Gastroesophageal sphincter (tissue), 4 donors: ENCODE measurements at regions not wholly inside any gene's neighbourhood (a gene's known extent, or its start where the extent isn't known, plus 50 kb on each side); places are given as distances from the start of the nearest gene placed in this dataset.

Source experiments
- ATAC-seq: fragments of 150-250 bp; one replicate; pipeline ENCODE4 v1.9.1; 2016; ENCODE audit warnings: mild to moderate bottlenecking, moderate library complexity
- H3K27ac ChIP-seq, 4 donors: fragments of 200-600 bp; sonication (generic) in 3 of 4; 1 replicate in 3 of 4; 2 replicates in 1 of 4; pipeline ENCODE4 v1.5.1; 2016 to 2019
- H3K27me3 ChIP-seq: fragments of 200-600 bp; sonication (generic); one replicate; pipeline ENCODE4 v1.5.1; 2019
- H3K36me3 ChIP-seq, 2 donors: fragments of 200-600 bp; sonication (generic); one replicate each; pipeline ENCODE4 v1.5.1; 2019; ENCODE audit warnings: control low read depth in 1 of 2
- H3K4me1 ChIP-seq, 3 donors: fragments of 200-600 bp; sonication (generic); 1 replicate in 2 of 3; 2 replicates in 1 of 3; pipeline ENCODE4 v1.5.1; 2016 to 2019; ENCODE audit warnings: control low read depth in 2 of 3
- H3K4me3 ChIP-seq, 2 donors: fragments of 200-600 bp; sonication (generic); one replicate each; pipeline ENCODE4 v1.5.1; 2019; ENCODE audit warnings: mild to moderate bottlenecking in 1 of 2, moderate library complexity in 1 of 2
- H3K9me3 ChIP-seq, 3 donors: fragments of 200-600 bp; sonication (generic); one replicate each; pipeline ENCODE4 v1.5.1; 2017 to 2019; ENCODE audit warnings: control low read depth in 2 of 3
- EP300 ChIP-seq: sonication (generic); formaldehyde crosslinking; IDR thresholded peaks from one replicate; pipeline ENCODE4 v1.6.1; 2017; ENCODE audit warnings: antibody characterized with exemption, mild to moderate bottlenecking
- POLR2A ChIP-seq, 2 donors: fragments of 450-650 bp; IDR thresholded peaks; one replicate each; pipeline ENCODE4 v1.6.1; 2017; ENCODE audit warnings: antibody characterized with exemption in 2 of 2, mild to moderate bottlenecking in 2 of 2, moderate library complexity in 1 of 2
- POLR2AphosphoS5 ChIP-seq: sonication (generic); formaldehyde crosslinking; IDR thresholded peaks from one replicate; pipeline ENCODE4 v1.6.1; 2017; ENCODE audit warnings: antibody characterized with exemption
- WGBS, 2 donors: methylation state at CpG; one replicate each; pipeline ENCODE4 v1.1.5; 2018; ENCODE audit warnings: low coverage in 1 of 2; 5-methylcytosine and 5-hydroxymethylcytosine counted together
- TF ChIP-seq, protein P1 (sequence below), 4 experiments: fragments of 200-600 bp in 2 of 4; fragments of 450-650 bp in 2 of 4; sonication (generic) in 1 of 4; IDR thresholded peaks; one replicate each; pipeline ENCODE4 v1.5.1; 2017 to 2019; ENCODE audit warnings: antibody characterized with exemption in 4 of 4, mild to moderate bottlenecking in 2 of 4, moderate library complexity in 2 of 4

DNA sequence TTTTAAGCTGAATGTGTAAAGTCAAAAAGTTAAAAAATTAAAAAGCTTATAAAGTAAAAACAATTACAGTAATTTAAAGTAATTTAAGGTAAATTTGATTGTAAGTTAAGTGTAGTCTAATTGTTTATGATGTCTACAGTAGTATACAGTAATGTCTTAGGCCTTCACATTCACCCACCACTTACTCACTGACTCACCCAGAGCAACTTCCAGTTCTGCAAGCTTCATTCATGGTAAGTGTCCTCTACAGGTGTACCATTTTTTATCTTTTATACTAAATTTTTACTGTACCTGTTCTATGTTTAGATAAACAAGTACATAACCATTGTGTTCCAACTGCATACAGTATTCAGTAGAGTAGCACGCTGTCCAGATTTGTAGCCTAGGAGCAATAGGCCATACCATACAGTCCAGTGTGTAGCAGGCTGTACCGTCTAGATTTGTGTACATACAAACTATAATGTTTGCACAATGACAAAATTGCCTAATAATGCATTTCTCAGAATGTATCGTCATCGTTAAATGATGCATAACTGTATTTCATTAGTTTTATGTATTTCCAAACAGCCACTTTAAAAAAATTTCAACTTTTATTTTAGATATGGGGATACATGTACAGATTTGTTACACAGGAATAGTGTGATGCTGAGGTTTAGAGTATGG lies 319.3 kb downstream of the DYSF start:
- no peak for TF ChIP-seq EP300
- TF ChIP-seq, protein P1, sequence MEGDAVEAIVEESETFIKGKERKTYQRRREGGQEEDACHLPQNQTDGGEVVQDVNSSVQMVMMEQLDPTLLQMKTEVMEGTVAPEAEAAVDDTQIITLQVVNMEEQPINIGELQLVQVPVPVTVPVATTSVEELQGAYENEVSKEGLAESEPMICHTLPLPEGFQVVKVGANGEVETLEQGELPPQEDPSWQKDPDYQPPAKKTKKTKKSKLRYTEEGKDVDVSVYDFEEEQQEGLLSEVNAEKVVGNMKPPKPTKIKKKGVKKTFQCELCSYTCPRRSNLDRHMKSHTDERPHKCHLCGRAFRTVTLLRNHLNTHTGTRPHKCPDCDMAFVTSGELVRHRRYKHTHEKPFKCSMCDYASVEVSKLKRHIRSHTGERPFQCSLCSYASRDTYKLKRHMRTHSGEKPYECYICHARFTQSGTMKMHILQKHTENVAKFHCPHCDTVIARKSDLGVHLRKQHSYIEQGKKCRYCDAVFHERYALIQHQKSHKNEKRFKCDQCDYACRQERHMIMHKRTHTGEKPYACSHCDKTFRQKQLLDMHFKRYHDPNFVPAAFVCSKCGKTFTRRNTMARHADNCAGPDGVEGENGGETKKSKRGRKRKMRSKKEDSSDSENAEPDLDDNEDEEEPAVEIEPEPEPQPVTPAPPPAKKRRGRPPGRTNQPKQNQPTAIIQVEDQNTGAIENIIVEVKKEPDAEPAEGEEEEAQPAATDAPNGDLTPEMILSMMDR (IDR thresholded peaks at IDR 0.05), result no peak
- no peak for TF ChIP-seq POLR2A (IDR thresholded peaks at IDR 0.05)
- no peak for TF ChIP-seq POLR2AphosphoS5
- peaks cover 0 to 11% (median 0%) of the 10 kb centered on the region in 3 donors for H3K9me3 ChIP-seq
- H3K4me1 ChIP-seq, result no peaks in the 10 kb centered on the region
- H3K36me3 ChIP-seq, result no peaks in the 10 kb centered on the region
- H3K27ac ChIP-seq, result no peak overlapping the region
- ATAC-seq, result no peak
- H3K4me3 ChIP-seq, result no peak overlapping the region
- WGBS, 2 donors, result 94 to 100% methylated on average over 4 of the region's 4 CpGs
- H3K27me3 ChIP-seq, result no peaks in the 10 kb centered on the region

GRCh38 chr2:71767663-71768062 lies 314.3 kb downstream of the DYSF start:
- 90 to 100% methylated on average over 1 of the region's 1 CpG for WGBS, 2 donors

DNA sequence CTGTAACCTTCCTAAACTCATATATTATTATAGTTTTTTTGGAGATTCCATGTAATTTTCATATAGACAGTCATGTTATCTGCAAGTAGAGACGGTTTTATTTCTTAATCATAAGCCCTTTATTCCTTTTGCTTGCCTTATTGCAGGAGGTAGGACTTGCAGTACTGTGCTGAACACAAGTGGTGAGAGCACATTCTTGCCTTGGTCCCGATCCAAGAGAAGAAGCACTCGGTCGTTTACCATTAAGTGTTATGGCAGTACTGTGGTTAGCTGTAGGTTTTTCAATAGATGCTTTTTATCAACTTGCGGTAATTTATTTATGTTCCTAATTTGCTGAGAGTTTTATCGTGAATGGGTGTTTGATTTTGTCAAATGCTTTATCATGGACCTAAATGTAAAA lies 305.7 kb downstream of the DYSF start:
- no peaks in the 10 kb centered on the region for H3K36me3 ChIP-seq
- TF ChIP-seq POLR2A (IDR thresholded peaks at IDR 0.05) (no peak), EP300 (no peak), POLR2AphosphoS5 (no peak)
- TF ChIP-seq, protein P1 (IDR thresholded peaks at IDR 0.05), result no peak
- no peaks in the 10 kb centered on the region for H3K27me3 ChIP-seq
- H3K4me1 ChIP-seq, result no peaks in the 10 kb centered on the region
- H3K4me3 ChIP-seq, result no peak overlapping the region
- no peak overlapping the region for H3K27ac ChIP-seq
- H3K9me3 ChIP-seq, result no peaks in the 10 kb centered on the region
- ATAC-seq, result no peak
- 59 to 81% methylated on average over 5 to 6 of the region's 6 CpGs for WGBS, 2 donors

More at GRCh38 chr2:71767663-71768062, 314.3 kb downstream of the DYSF start:
- no peak overlapping the region for H3K4me3 ChIP-seq
- no peak for TF ChIP-seq EP300
- no peak for TF ChIP-seq POLR2AphosphoS5
- TF ChIP-seq, protein P1 (IDR thresholded peaks at IDR 0.05), result no peak
- no peak for TF ChIP-seq POLR2A (IDR thresholded peaks at IDR 0.05)
- no peaks in the 10 kb centered on the region for H3K4me1 ChIP-seq
- peaks cover 0 to 11% (median 0%) of the 10 kb centered on the region in 3 donors for H3K9me3 ChIP-seq
- H3K27ac ChIP-seq, result no peak overlapping the region
- no peaks in the 10 kb centered on the region for H3K36me3 ChIP-seq
- no peaks in the 10 kb centered on the region for H3K27me3 ChIP-seq
- no peak for ATAC-seq

- ATAC-seq, result no peak
- WGBS, 2 donors, result 76 to 79% methylated on average over 7 to 8 of the region's 9 CpGs
Measured at GRCh38 chr2:71757351-71757750, 304.0 kb downstream of the DYSF start.

GRCh38 chr2:71756280-71756906 lies 303.0 kb downstream of the DYSF start:
- H3K27ac ChIP-seq, result no peak overlapping the region
- H3K4me1 ChIP-seq, result no peaks in the 10 kb centered on the region
- TF ChIP-seq POLR2AphosphoS5 (no peak), POLR2A (IDR thresholded peaks at IDR 0.05) (no peak), EP300 (no peak)
- TF ChIP-seq, protein P1 (IDR thresholded peaks at IDR 0.05), result no peak
- no peaks in the 10 kb centered on the region for H3K27me3 ChIP-seq
- WGBS, 2 donors, result 16 to 45% methylated on average over 3 of the region's 4 CpGs
- H3K4me3 ChIP-seq, result no peak overlapping the region
- no peaks in the 10 kb centered on the region for H3K36me3 ChIP-seq
- H3K9me3 ChIP-seq, result no peaks in the 10 kb centered on the region
- ATAC-seq, result no peak

More at GRCh38 chr2:71757351-71757750, 304.0 kb downstream of the DYSF start:
- H3K9me3 ChIP-seq, result no peaks in the 10 kb centered on the region
- no peaks in the 10 kb centered on the region for H3K27me3 ChIP-seq
- no peaks in the 10 kb centered on the region for H3K36me3 ChIP-seq
- H3K4me1 ChIP-seq, result no peaks in the 10 kb centered on the region
- TF ChIP-seq POLR2AphosphoS5, result no peak
- no peak overlapping the region for H3K27ac ChIP-seq
- H3K4me3 ChIP-seq, result no peak overlapping the region
